WTC11 (cell line): ENCODE measurements at regions not wholly inside any gene's neighbourhood (a gene's known extent, or its start where the extent isn't known, plus 50 kb on each side); places are given as distances from the start of the nearest gene placed in this dataset.

Source experiments
- ATAC-seq: fragments of 200-7000 bp; cut with Tn5 transposase; 2 replicates; pipeline ENCODE4 v1.10.0; 2021; ENCODE audit warnings: mild to moderate bottlenecking, moderate library complexity
- CTCF ChIA-PET: fragments of 300-600 bp; sonication (Branson Sonifier 250); formaldehyde crosslinking; loops from one replicate; lab custom pipeline; 2021; ENCODE audit warnings: antibody characterized with exemption; lab: Charles Lee
- POLR2A ChIA-PET: fragments of 350-600 bp; sonication (Branson Sonifier 250); formaldehyde crosslinking; loops from one replicate; lab custom pipeline; 2021; ENCODE audit warnings: antibody characterized with exemption; lab: Charles Lee
- DNase-seq: peaks from one replicate; pipeline ENCODE4 v3.0.0; 2021; ENCODE audit warnings: low spot score
- H3K27ac Mint-ChIP-seq: 2 replicates; pipeline ENCODE4 v1.8.0; 2021; ENCODE audit warnings: mixed read lengths
- H3K27me3 Mint-ChIP-seq: 2 replicates; pipeline ENCODE4 v1.8.0; 2021; ENCODE audit warnings: low read depth, mild to moderate bottlenecking, moderate library complexity, mixed read lengths
- H3K36me3 Mint-ChIP-seq: 2 replicates; pipeline ENCODE4 v1.8.0; 2021; ENCODE audit warnings: mixed read lengths
- H3K4me1 Mint-ChIP-seq: 2 replicates; pipeline ENCODE4 v1.8.0; 2022; ENCODE audit warnings: mixed read lengths
- H3K4me3 Mint-ChIP-seq: 2 replicates; pipeline ENCODE4 v1.8.0; 2021; ENCODE audit warnings: mild to moderate bottlenecking, moderate library complexity, mixed read lengths
- H3K9me3 Mint-ChIP-seq: 2 replicates; pipeline ENCODE4 v1.8.0; 2021; ENCODE audit warnings: mixed read lengths
- RORB ChIP-seq: fragments of 250-450 bp; sonication (Bioruptor Pico); IDR thresholded peaks from 2 replicates; pipeline ENCODE4 v1.9.0; 2021; ENCODE audit warnings: mild to moderate bottlenecking
- TF ChIP-seq, protein P1 (sequence below): fragments of 250-450 bp; sonication (Bioruptor Pico); IDR thresholded peaks from 2 replicates; pipeline ENCODE4 v1.9.0; 2021; ENCODE audit warnings: mild to moderate bottlenecking, borderline replicate concordance
- TF ChIP-seq, protein P2 (sequence below): sonication (generic); formaldehyde crosslinking; IDR thresholded peaks from 2 replicates; pipeline ENCODE4 v1.8.1; 2023; ENCODE audit warnings: mild to moderate bottlenecking, missing genetic modification reagents, moderate library complexity
- TF ChIP-seq, protein P3 (sequence below): sonication (generic); formaldehyde crosslinking; IDR thresholded peaks from 2 replicates; pipeline ENCODE4 v1.8.1; 2022; ENCODE audit warnings: low read depth, mild to moderate bottlenecking, moderate library complexity, missing genetic modification reagents, borderline replicate concordance
- TF ChIP-seq, protein P4 (sequence below): sonication (generic); formaldehyde crosslinking; IDR thresholded peaks from 2 replicates; pipeline ENCODE4 v1.8.0; 2022; ENCODE audit warnings: mild to moderate bottlenecking, missing genetic modification reagents
- TF ChIP-seq, protein P5 (sequence below): sonication (generic); formaldehyde crosslinking; conservative IDR thresholded peaks from 2 replicates; pipeline ENCODE4 v1.8.1; 2023; ENCODE audit warnings: mild to moderate bottlenecking, low read depth, missing genetic modification reagents, moderate library complexity

DNA sequence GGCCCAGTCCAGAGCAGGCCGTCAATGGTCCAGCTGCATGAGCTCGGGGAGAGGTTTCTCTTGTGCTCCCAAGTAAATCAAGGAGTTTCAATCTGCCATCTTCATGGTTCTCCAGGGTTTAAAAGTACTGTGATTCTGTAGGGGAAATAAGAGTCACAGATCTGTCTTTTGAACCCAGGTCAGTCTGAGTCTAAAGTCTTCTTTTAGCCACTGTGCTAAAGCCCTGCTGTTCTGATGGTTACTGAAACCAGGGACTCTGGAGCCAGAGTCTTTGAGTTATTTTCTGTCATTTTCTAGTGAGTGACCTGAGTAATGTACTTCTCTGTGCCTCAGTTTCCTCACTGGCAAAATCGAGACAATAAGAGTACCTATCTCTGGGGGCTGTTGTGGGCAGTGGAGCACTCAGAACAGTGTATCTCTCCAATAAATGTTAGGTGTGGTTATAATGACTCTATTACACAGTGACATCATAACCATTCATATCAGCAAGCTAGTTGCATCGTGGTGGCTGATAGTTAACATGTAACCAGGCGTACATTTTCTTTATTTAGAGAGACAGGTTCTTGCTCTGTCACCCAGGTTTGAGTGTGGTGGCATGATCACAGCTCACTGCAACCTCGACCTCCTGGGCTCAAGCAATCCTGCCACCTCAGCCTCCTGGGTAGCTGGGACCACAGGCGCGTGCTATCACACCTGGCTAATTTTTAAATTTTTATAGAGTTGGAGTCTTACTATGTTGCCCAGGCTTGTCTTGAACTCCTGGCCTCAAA is 74.6 kb upstream of the KCNG1 start (continued):
- TF ChIP-seq, protein P1, sequence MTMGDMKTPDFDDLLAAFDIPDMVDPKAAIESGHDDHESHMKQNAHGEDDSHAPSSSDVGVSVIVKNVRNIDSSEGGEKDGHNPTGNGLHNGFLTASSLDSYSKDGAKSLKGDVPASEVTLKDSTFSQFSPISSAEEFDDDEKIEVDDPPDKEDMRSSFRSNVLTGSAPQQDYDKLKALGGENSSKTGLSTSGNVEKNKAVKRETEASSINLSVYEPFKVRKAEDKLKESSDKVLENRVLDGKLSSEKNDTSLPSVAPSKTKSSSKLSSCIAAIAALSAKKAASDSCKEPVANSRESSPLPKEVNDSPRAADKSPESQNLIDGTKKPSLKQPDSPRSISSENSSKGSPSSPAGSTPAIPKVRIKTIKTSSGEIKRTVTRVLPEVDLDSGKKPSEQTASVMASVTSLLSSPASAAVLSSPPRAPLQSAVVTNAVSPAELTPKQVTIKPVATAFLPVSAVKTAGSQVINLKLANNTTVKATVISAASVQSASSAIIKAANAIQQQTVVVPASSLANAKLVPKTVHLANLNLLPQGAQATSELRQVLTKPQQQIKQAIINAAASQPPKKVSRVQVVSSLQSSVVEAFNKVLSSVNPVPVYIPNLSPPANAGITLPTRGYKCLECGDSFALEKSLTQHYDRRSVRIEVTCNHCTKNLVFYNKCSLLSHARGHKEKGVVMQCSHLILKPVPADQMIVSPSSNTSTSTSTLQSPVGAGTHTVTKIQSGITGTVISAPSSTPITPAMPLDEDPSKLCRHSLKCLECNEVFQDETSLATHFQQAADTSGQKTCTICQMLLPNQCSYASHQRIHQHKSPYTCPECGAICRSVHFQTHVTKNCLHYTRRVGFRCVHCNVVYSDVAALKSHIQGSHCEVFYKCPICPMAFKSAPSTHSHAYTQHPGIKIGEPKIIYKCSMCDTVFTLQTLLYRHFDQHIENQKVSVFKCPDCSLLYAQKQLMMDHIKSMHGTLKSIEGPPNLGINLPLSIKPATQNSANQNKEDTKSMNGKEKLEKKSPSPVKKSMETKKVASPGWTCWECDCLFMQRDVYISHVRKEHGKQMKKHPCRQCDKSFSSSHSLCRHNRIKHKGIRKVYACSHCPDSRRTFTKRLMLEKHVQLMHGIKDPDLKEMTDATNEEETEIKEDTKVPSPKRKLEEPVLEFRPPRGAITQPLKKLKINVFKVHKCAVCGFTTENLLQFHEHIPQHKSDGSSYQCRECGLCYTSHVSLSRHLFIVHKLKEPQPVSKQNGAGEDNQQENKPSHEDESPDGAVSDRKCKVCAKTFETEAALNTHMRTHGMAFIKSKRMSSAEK (CRISPR knock-in tag), result no peak
- TF ChIP-seq, all 79 proteins: peak for 0

DNA sequence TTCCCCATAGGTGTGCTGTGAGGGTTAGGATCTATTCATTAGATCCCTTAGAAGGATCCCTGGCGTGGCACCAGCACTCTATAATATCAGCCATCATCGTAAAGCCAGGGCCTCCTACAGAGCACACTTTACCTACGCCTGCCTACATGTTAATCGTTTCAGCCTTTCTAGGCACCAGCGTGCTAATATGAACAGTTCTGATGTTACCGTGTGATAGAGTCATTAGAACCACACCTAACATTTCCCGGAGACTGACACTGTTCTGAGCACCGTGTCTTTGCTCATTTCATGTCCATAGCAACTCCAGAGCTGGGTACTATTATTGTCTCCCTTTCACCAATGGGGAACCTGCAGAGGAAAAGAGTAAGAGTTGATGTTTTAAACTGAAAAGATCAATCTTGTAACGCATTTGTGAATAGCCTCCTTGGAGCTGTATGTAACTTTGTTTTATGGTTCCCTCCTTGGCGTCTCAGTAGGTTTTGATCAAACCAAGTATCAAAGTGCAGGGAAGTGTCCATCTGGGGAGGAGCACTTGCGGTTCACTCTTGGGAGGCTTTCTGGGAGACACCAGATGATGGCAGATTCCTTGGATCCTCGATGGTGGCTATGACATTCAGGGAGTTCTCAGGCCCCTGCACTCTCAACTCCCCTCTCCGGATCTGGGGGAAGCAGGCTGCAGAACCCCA is 73.8 kb upstream of the KCNG1 start:
- no peak for ATAC-seq
- ChIA-PET CTCF (no interaction called here), POLR2A (no interaction called here)
- TF ChIP-seq, protein P2, sequence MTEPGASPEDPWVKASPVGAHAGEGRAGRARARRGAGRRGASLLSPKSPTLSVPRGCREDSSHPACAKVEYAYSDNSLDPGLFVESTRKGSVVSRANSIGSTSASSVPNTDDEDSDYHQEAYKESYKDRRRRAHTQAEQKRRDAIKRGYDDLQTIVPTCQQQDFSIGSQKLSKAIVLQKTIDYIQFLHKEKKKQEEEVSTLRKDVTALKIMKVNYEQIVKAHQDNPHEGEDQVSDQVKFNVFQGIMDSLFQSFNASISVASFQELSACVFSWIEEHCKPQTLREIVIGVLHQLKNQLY, result no peak
- TF ChIP-seq, protein P3, sequence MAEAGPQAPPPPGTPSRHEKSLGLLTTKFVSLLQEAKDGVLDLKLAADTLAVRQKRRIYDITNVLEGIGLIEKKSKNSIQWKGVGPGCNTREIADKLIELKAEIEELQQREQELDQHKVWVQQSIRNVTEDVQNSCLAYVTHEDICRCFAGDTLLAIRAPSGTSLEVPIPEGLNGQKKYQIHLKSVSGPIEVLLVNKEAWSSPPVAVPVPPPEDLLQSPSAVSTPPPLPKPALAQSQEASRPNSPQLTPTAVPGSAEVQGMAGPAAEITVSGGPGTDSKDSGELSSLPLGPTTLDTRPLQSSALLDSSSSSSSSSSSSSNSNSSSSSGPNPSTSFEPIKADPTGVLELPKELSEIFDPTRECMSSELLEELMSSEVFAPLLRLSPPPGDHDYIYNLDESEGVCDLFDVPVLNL (CRISPR knock-in tag), result no peak
- TF ChIP-seq, protein P4, sequence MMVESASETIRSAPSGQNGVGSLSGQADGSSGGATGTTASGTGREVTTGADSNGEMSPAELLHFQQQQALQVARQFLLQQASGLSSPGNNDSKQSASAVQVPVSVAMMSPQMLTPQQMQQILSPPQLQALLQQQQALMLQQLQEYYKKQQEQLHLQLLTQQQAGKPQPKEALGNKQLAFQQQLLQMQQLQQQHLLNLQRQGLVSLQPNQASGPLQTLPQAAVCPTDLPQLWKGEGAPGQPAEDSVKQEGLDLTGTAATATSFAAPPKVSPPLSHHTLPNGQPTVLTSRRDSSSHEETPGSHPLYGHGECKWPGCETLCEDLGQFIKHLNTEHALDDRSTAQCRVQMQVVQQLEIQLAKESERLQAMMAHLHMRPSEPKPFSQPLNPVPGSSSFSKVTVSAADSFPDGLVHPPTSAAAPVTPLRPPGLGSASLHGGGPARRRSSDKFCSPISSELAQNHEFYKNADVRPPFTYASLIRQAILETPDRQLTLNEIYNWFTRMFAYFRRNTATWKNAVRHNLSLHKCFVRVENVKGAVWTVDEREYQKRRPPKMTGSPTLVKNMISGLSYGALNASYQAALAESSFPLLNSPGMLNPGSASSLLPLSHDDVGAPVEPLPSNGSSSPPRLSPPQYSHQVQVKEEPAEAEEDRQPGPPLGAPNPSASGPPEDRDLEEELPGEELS (CRISPR knock-in tag), result no peak
- Mint-ChIP-seq H3K27me3 (no peaks in the 10 kb centered on the region), H3K27ac (no peak overlapping the region), H3K36me3 (no peaks in the 10 kb centered on the region), H3K4me1 (peaks cover 17% of the 10 kb centered on the region), H3K4me3 (no peak overlapping the region), H3K9me3 (no peaks in the 10 kb centered on the region)
- no peak for DNase-seq

DNA sequence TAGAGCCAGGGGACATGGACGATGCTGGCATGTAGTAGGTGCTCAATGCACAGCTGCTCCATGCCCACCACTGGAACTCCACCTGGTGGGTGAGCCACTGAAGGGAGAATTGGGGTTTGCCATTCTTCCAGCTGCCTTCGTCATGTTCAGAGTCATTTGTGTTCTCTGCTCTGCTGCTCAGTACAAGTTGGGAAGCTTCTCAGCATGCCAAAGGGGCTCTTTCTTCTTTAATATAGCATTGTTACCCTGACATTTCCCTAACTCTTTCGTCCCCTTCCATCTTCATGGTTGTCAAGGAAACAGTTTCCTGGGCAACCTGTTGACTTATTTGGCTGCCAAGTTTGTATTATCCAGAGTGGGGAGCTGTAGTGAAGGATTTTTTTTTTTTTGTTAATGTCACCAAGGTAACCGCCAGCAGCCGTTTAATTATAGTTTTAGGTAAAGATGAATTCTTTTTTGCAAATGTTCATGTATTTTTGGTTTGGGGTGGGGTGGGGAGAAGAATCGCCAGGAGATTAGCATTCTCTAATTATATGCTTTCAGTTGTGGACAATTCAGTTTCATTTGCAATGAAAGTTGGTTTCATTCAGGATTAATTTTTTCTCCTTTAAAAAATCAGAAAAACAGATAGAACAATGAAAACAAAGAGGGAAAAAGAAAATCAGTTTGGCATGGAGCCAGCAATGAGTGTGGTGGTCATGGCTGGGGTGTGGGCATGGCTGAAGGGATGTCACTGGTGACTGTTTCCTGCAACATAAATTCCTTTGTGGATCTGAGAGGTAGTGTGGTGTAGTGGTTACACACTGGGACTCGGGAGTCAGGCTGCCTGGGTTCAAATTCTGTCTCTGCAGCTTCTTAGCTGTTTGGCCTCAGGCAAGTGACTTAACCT is 73.0 kb upstream of the KCNG1 start:
- Mint-ChIP-seq H3K9me3 (no peaks in the 10 kb centered on the region), H3K27ac (no peak overlapping the region), H3K36me3 (no peaks in the 10 kb centered on the region), H3K27me3 (no peaks in the 10 kb centered on the region), H3K4me3 (no peak overlapping the region), H3K4me1 (peaks cover 24% of the 10 kb centered on the region)
- CTCF ChIA-PET, result interaction anchor here (0.6 to 1.2 kb wide), 3 partner anchors 37 to 80 kb away, joined by 3 to 4 read pairs (median 3); no protein-coding TSS in a partner anchor
- DNase-seq (no peak), ATAC-seq (no peak)
- POLR2A ChIA-PET, result no interaction called here
- no peak for TF ChIP-seq RORB (CRISPR knock-in tag)
- TF ChIP-seq, protein P5, sequence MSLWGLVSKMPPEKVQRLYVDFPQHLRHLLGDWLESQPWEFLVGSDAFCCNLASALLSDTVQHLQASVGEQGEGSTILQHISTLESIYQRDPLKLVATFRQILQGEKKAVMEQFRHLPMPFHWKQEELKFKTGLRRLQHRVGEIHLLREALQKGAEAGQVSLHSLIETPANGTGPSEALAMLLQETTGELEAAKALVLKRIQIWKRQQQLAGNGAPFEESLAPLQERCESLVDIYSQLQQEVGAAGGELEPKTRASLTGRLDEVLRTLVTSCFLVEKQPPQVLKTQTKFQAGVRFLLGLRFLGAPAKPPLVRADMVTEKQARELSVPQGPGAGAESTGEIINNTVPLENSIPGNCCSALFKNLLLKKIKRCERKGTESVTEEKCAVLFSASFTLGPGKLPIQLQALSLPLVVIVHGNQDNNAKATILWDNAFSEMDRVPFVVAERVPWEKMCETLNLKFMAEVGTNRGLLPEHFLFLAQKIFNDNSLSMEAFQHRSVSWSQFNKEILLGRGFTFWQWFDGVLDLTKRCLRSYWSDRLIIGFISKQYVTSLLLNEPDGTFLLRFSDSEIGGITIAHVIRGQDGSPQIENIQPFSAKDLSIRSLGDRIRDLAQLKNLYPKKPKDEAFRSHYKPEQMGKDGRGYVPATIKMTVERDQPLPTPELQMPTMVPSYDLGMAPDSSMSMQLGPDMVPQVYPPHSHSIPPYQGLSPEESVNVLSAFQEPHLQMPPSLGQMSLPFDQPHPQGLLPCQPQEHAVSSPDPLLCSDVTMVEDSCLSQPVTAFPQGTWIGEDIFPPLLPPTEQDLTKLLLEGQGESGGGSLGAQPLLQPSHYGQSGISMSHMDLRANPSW (CRISPR knock-in tag), result no peak
